ENCODE measurements at regions not wholly inside any gene's neighbourhood (a gene's known extent, or its start where the extent isn't known, plus 50 kb on each side); places are given as distances from the start of the nearest gene placed in this dataset.

- no peaks in the 10 kb centered on the region for H3K36me3 ChIP-seq
- H3K4me1 ChIP-seq (ENCODE audit: control insufficient read depth in 1 of 2, low read depth in 2 of 2) = no peaks in the 10 kb centered on the region
- H3K9me3 ChIP-seq = no peaks in the 10 kb centered on the region
- no peak overlapping the region for H3K27ac ChIP-seq
- DNase-seq (ENCODE audit: low spot score) = no peak
- no peaks in the 10 kb centered on the region for H3K27me3 ChIP-seq (replicated peaks; ENCODE audit: insufficient read depth)
- no peak for ATAC-seq (ENCODE audit: insufficient number of reproducible peaks, low FRiP score, low read depth)
- H3K4me3 ChIP-seq = no peak overlapping the region
- no peak for TF ChIP-seq CTCF (IDR thresholded peaks at IDR 0.05)
Observed at GRCh38 chr10:29083096-29083495, 205.8 kb upstream of the LYZL1 start.

GRCh38 chr10:29084681-29085307, 204.1 kb upstream of the LYZL1 start:
- Histone ChIP-seq H3K27me3 (replicated peaks; ENCODE audit: insufficient read depth) (no peaks in the 10 kb centered on the region), H3K4me3 (no peak overlapping the region), H3K4me1 (ENCODE audit: control insufficient read depth in 1 of 2, low read depth in 2 of 2) (no peaks in the 10 kb centered on the region), H3K27ac (no peak overlapping the region), H3K36me3 (no peaks in the 10 kb centered on the region), H3K9me3 (no peaks in the 10 kb centered on the region)
- TF ChIP-seq CTCF (IDR thresholded peaks at IDR 0.05) = no peak
- DNase-seq (ENCODE audit: low spot score) = no peak
- no peak for ATAC-seq (ENCODE audit: insufficient number of reproducible peaks, low FRiP score, low read depth)

GRCh38 chr10:29089091-29089490, 199.8 kb upstream of the LYZL1 start:
- DNase-seq (ENCODE audit: low spot score) = no peak
- no peak for ATAC-seq (ENCODE audit: insufficient number of reproducible peaks, low FRiP score, low read depth)
- Histone ChIP-seq H3K4me3 (no peak overlapping the region), H3K4me1 (ENCODE audit: control insufficient read depth in 1 of 2, low read depth in 2 of 2) (no peaks in the 10 kb centered on the region), H3K27ac (no peak overlapping the region), H3K9me3 (no peaks in the 10 kb centered on the region), H3K27me3 (replicated peaks; ENCODE audit: insufficient read depth) (no peaks in the 10 kb centered on the region), H3K36me3 (no peaks in the 10 kb centered on the region)
- TF ChIP-seq CTCF (IDR thresholded peaks at IDR 0.05) = no peak

GRCh38 chr10:29096303-29096824, 192.5 kb upstream of the LYZL1 start:
- Histone ChIP-seq H3K27ac (no peak overlapping the region), H3K36me3 (no peaks in the 10 kb centered on the region), H3K27me3 (replicated peaks; ENCODE audit: insufficient read depth) (no peaks in the 10 kb centered on the region), H3K9me3 (no peaks in the 10 kb centered on the region), H3K4me1 (ENCODE audit: control insufficient read depth in 1 of 2, low read depth in 2 of 2) (no peaks in the 10 kb centered on the region), H3K4me3 (no peak overlapping the region)
- DNase-seq (ENCODE audit: low spot score) = no peak
- no peak for ATAC-seq (ENCODE audit: insufficient number of reproducible peaks, low FRiP score, low read depth)
- TF ChIP-seq CTCF (IDR thresholded peaks at IDR 0.05) = no peak

GRCh38 chr10:29098423-29098822, 190.4 kb upstream of the LYZL1 start:
- H3K36me3 ChIP-seq = no peaks in the 10 kb centered on the region
- no peak overlapping the region for H3K27ac ChIP-seq
- no peaks in the 10 kb centered on the region for H3K9me3 ChIP-seq
- TF ChIP-seq CTCF (IDR thresholded peaks at IDR 0.05) = no peak
- no peaks in the 10 kb centered on the region for H3K27me3 ChIP-seq (replicated peaks; ENCODE audit: insufficient read depth)
- H3K4me1 ChIP-seq (ENCODE audit: control insufficient read depth in 1 of 2, low read depth in 2 of 2) = no peaks in the 10 kb centered on the region
- no peak overlapping the region for H3K4me3 ChIP-seq
- ATAC-seq (ENCODE audit: insufficient number of reproducible peaks, low FRiP score, low read depth) = no peak
- no peak for DNase-seq (ENCODE audit: low spot score)

Measured in thoracic aorta (tissue), 2 donors.